PFSK-1 (cell line): ENCODE measurements at regions not wholly inside any gene's neighbourhood (a gene's known extent, or its start where the extent isn't known, plus 50 kb on each side); places are given as distances from the start of the nearest gene placed in this dataset.

Experiments
- FOXP2 ChIP-seq: optimal IDR thresholded peaks from 2 replicates; pipeline ENCODE3; 2011; ENCODE audit warnings: borderline replicate concordance, control low read depth, inconsistent platforms; ENCODE audit not compliant: insufficient read depth; ENCODE audit errors: extremely low read length, extremely low read depth
- POLR2AphosphoS5 ChIP-seq: IDR thresholded peaks from 2 replicates; pipeline ENCODE4 v1.6.1; 2012; ENCODE audit warnings: low read depth, mild to moderate bottlenecking, control low read depth, low read length, moderate library complexity
- SIN3A ChIP-seq: IDR thresholded peaks from 2 replicates; pipeline ENCODE4 v1.6.1; 2012; ENCODE audit warnings: mild to moderate bottlenecking, low read length, moderate library complexity, borderline replicate concordance; ENCODE audit not compliant: insufficient read depth
- TAF1 ChIP-seq: IDR thresholded peaks from 2 replicates; pipeline ENCODE4 v1.6.1; 2012; ENCODE audit warnings: low read length, control low read depth, borderline replicate concordance; ENCODE audit not compliant: insufficient read depth
- TF ChIP-seq, protein P1 (sequence below), 2 experiments: IDR thresholded peaks; 2 replicates each; pipeline versions ENCODE4 v1.6.1 to v1.8.0; 2011 to 2012; ENCODE audit warnings: low read depth in 2 of 2, low read length in 2 of 2, control low read depth in 1 of 2, inconsistent platforms in 1 of 2, mild to moderate bottlenecking in 1 of 2, moderate library complexity in 1 of 2; ENCODE audit not compliant: insufficient read depth in 1 of 2

DNA sequence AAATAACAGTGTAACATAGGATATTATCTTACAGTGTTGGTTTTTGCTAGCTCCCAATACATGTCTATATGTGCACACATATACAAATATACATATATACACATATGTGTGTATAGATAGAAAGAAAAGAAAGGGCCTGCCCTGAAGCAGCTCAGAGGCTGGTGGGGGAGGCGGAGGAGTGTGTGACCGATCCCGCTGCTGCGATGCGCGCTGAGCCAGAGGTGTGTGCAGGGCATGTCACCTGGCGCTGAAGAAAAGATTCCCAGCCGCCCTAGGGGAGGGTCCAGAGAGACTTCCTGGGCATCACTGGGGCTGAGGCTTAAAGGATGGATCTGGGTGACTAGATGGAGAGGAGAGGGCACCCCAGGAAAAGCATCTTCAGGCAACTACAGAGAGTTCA is 110.2 kb downstream of the FAM50B start:
- TF ChIP-seq SIN3A (no peak), TAF1 (no peak)
- TF ChIP-seq, protein P1, sequence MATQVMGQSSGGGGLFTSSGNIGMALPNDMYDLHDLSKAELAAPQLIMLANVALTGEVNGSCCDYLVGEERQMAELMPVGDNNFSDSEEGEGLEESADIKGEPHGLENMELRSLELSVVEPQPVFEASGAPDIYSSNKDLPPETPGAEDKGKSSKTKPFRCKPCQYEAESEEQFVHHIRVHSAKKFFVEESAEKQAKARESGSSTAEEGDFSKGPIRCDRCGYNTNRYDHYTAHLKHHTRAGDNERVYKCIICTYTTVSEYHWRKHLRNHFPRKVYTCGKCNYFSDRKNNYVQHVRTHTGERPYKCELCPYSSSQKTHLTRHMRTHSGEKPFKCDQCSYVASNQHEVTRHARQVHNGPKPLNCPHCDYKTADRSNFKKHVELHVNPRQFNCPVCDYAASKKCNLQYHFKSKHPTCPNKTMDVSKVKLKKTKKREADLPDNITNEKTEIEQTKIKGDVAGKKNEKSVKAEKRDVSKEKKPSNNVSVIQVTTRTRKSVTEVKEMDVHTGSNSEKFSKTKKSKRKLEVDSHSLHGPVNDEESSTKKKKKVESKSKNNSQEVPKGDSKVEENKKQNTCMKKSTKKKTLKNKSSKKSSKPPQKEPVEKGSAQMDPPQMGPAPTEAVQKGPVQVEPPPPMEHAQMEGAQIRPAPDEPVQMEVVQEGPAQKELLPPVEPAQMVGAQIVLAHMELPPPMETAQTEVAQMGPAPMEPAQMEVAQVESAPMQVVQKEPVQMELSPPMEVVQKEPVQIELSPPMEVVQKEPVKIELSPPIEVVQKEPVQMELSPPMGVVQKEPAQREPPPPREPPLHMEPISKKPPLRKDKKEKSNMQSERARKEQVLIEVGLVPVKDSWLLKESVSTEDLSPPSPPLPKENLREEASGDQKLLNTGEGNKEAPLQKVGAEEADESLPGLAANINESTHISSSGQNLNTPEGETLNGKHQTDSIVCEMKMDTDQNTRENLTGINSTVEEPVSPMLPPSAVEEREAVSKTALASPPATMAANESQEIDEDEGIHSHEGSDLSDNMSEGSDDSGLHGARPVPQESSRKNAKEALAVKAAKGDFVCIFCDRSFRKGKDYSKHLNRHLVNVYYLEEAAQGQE (IDR thresholded peaks at IDR 0.05; ENCODE audit: insufficient read depth in 1 of 2, low read depth in 2 of 2, low read length in 2 of 2): no peak

DNA sequence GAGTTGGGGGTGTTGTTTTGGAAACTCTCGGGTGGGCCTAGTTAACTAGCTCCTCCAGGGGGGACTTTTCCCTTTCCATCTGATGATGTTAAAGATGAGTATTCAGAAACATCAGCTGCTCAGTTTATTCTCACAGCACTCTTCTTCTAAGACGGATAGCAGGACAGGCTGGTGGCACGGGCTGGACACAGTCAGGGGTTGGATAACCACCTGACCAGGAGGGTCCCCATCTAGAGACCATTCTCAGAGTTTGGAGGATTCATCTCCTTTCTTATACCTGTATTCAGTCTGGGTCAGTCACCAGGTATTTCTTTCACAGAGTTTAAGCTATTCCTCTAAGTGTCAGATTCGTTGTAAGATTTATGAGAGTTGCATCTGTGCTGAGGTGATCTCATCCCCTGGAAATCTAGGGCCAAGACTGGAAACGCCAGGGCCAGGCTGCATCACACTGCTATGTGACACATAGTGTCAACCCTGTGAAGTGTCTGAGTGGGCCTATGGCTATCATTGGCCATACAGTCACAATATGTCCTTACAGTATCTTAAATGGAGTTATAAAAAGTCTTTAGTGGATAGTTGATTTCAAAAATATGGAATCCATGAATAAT is 111.7 kb downstream of the FAM50B start:
- no peak for TF ChIP-seq POLR2AphosphoS5
- TF ChIP-seq, protein P1 (IDR thresholded peaks at IDR 0.05; ENCODE audit: insufficient read depth in 1 of 2, low read depth in 2 of 2, low read length in 2 of 2): no peak

DNA sequence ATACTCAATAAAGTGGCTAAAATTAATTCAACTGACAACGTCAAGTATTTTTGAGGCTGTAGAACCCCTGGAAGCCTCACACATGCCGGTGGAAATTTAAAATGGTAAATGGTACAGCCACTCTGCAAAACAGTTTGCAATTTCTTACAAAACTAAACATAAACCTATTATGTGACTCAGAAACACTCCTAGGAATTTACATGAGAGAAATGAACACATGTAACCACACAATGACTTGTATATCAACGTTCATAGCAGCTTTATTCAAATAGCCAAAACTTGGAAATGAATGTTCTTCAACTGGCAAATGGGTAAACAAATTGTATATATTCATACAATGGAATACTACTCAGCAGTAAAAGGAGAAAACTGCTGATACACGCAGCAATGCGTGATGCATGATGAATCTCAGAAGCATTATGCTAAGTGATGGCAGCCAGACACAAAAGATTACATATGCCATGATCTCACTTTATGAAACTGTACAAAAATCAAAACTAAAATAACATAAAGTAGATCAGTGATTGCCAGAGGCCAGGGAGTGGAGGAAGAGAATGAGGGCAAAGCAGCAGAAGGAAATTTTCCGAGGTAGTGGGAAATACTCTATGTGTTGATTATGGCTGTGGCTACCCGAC is 112.5 kb downstream of the FAM50B start:
- TF ChIP-seq FOXP2 (no peak), POLR2AphosphoS5 (no peak), SIN3A (no peak), TAF1 (no peak)
- TF ChIP-seq, protein P1 (IDR thresholded peaks at IDR 0.05; ENCODE audit: insufficient read depth in 1 of 2, low read depth in 2 of 2, low read length in 2 of 2): no peak

DNA sequence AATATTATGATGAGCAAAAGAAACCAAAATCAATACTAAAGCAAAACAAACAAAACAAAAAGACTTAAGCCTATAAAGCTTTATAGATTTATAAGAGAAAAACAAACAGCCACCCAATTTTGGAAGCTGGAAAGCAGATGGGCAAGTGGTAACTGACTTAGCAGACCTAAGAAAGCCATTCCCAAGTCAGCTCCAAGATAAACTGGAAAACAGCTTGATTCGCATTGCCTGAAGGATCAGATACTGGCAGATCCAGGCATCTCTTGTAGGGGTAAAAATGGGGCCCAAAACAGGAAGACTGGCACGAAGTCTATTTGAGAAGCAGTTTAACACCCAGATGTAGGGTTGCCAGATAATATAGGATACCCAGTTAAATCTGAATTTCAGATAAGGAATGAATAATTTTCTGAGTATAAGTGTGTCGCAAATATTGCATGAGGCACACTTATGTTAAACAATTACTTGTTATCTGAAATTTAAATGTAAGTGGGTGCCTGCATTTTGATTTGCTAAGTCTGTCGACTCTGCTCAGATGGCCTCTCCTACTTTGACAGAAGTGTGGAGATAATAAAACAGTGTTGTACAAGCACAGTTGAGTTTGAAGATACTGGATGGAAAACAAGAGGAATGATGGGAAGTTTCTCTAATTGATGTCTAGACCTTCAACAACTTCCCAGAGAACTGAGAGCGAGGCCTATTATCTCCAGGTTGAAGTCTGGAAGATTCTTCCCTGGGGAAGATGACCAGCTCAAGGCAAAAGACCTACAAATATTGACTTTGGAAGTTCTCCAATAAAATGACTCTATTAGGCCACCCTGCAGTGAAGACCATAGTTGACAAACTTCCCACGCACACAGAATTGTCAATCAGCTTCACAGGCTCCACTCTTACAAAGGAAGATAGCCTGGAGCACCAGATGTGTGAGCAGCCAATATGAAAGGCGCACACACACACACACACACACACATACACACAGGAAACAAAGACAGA is 113.4 kb downstream of the FAM50B start:
- TF ChIP-seq SIN3A (peak; percentile 74; the same call in 1 of the 2 replicates), POLR2AphosphoS5 (no peak), TAF1 (no peak), FOXP2 (no peak)
- TF ChIP-seq, protein P1 (IDR thresholded peaks at IDR 0.05; ENCODE audit: insufficient read depth in 1 of 2, low read depth in 2 of 2, low read length in 2 of 2): peak in 1 of 2 experiments; percentile 65; a peak in 1 of 4 replicates
